ENCODE measurements at regions not wholly inside any gene's neighbourhood (a gene's known extent, or its start where the extent isn't known, plus 50 kb on each side); places are given as distances from the start of the nearest gene placed in this dataset.

DNA sequence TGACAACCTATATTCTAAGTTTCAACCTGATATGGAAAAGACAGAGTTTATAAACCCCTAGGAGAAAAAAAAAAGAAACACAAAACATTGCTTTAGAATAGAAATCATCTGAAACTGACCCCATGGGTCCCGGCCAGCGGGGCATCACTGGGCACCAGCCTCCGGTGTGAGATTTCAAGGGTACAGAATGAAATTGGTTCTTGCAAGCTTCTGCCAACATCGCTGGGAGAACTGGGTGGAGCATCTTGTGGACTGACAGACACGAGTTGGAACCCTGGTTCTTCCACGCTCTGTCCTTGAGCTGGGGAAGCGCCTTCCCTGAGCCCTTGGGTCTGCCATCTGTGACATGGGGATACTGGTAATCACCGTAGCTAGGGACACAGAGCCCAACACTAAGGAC, 173.6 kb downstream of the PHETA1 start:
- TF ChIP-seq, protein P1, sequence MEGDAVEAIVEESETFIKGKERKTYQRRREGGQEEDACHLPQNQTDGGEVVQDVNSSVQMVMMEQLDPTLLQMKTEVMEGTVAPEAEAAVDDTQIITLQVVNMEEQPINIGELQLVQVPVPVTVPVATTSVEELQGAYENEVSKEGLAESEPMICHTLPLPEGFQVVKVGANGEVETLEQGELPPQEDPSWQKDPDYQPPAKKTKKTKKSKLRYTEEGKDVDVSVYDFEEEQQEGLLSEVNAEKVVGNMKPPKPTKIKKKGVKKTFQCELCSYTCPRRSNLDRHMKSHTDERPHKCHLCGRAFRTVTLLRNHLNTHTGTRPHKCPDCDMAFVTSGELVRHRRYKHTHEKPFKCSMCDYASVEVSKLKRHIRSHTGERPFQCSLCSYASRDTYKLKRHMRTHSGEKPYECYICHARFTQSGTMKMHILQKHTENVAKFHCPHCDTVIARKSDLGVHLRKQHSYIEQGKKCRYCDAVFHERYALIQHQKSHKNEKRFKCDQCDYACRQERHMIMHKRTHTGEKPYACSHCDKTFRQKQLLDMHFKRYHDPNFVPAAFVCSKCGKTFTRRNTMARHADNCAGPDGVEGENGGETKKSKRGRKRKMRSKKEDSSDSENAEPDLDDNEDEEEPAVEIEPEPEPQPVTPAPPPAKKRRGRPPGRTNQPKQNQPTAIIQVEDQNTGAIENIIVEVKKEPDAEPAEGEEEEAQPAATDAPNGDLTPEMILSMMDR (IDR thresholded peaks at IDR 0.05; ENCODE audit: low read depth, low read length), result no peak
- TF ChIP-seq EZH2phosphoT487 (IDR thresholded peaks at IDR 0.05; ENCODE audit: low read depth), result no peak

Data from OCI-LY3 (cell line).